ENCODE measurements at regions not wholly inside any gene's neighbourhood (a gene's known extent, or its start where the extent isn't known, plus 50 kb on each side); places are given as distances from the start of the nearest gene placed in this dataset.

- peaks cover 6% of the 10 kb centered on the region for H3K4me1 ChIP-seq (replicated peaks)
- DNase-seq (ENCODE audit: low read depth in 1 of 2, low spot score in 2 of 2): no peak
- H3K36me3 ChIP-seq: no peaks in the 10 kb centered on the region
- no peaks in the 10 kb centered on the region for H3K27me3 ChIP-seq (replicated peaks)
- H3K9me3 ChIP-seq (replicated peaks): no peaks in the 10 kb centered on the region; the same call in 1 of the 2 replicates
- H3K27ac ChIP-seq: no peak overlapping the region
- H3K4me3 ChIP-seq: no peak overlapping the region
These were observed 167.0 kb upstream of the KLF6 start for GRCh38 chr10:3951993-3952392.

GRCh38 chr10:3950676-3951275 is 165.8 kb upstream of the KLF6 start:
- Histone ChIP-seq H3K36me3 (no peaks in the 10 kb centered on the region), H3K27me3 (replicated peaks) (no peaks in the 10 kb centered on the region), H3K4me1 (replicated peaks) (peaks cover 9% of the 10 kb centered on the region), H3K27ac (no peak overlapping the region), H3K9me3 (replicated peaks) (no peaks in the 10 kb centered on the region; the same call in 1 of the 2 replicates), H3K4me3 (no peak overlapping the region)
- DNase-seq (ENCODE audit: low read depth in 1 of 2, low spot score in 2 of 2): no peak

GRCh38 chr10:3949711-3950110 is 164.7 kb upstream of the KLF6 start:
- no peak overlapping the region for H3K4me3 ChIP-seq
- H3K36me3 ChIP-seq: no peaks in the 10 kb centered on the region

GRCh38 chr10:3948843-3949242 is 163.8 kb upstream of the KLF6 start:
- H3K27ac ChIP-seq: no peak overlapping the region
- no peak overlapping the region for H3K4me3 ChIP-seq
- H3K36me3 ChIP-seq: no peaks in the 10 kb centered on the region
- H3K9me3 ChIP-seq (replicated peaks): no peaks in the 10 kb centered on the region; the same call in 1 of the 2 replicates
- DNase-seq (ENCODE audit: low read depth in 1 of 2, low spot score in 2 of 2): no peak
- H3K27me3 ChIP-seq (replicated peaks): no peaks in the 10 kb centered on the region
- peaks cover 12% of the 10 kb centered on the region for H3K4me1 ChIP-seq (replicated peaks)

More at GRCh38 chr10:3949711-3950110, 164.7 kb upstream of the KLF6 start:
- Histone ChIP-seq H3K4me1 (replicated peaks) (peaks cover 12% of the 10 kb centered on the region), H3K27me3 (replicated peaks) (no peaks in the 10 kb centered on the region), H3K27ac (no peak overlapping the region), H3K9me3 (replicated peaks) (no peaks in the 10 kb centered on the region; the same call in 1 of the 2 replicates)
- DNase-seq (ENCODE audit: low read depth in 1 of 2, low spot score in 2 of 2): no peak

GRCh38 chr10:3946234-3947229 is 161.5 kb upstream of the KLF6 start:
- Histone ChIP-seq H3K4me3 (no peak overlapping the region), H3K27me3 (replicated peaks) (no peaks in the 10 kb centered on the region), H3K27ac (no peak overlapping the region), H3K36me3 (no peaks in the 10 kb centered on the region), H3K4me1 (replicated peaks) (peaks cover 22% of the 10 kb centered on the region), H3K9me3 (replicated peaks) (no peaks in the 10 kb centered on the region)
- DNase-seq (ENCODE audit: low read depth in 1 of 2, low spot score in 2 of 2): no peak

GRCh38 chr10:3945026-3945425 is 160.0 kb upstream of the KLF6 start:
- peaks cover 22% of the 10 kb centered on the region for H3K4me1 ChIP-seq (replicated peaks)
- H3K4me3 ChIP-seq: no peak overlapping the region
- H3K9me3 ChIP-seq (replicated peaks): no peaks in the 10 kb centered on the region
- no peaks in the 10 kb centered on the region for H3K36me3 ChIP-seq
- H3K27me3 ChIP-seq (replicated peaks): no peaks in the 10 kb centered on the region
- H3K27ac ChIP-seq: no peak overlapping the region
- no peak for DNase-seq (ENCODE audit: low read depth in 1 of 2, low spot score in 2 of 2)

- Histone ChIP-seq H3K4me1 (replicated peaks) (peaks cover 22% of the 10 kb centered on the region), H3K27me3 (replicated peaks) (no peaks in the 10 kb centered on the region), H3K9me3 (replicated peaks) (no peaks in the 10 kb centered on the region), H3K27ac (no peak overlapping the region), H3K36me3 (no peaks in the 10 kb centered on the region), H3K4me3 (no peak overlapping the region)
- DNase-seq (ENCODE audit: low read depth in 1 of 2, low spot score in 2 of 2): no peak
These were observed 159.6 kb upstream of the KLF6 start for GRCh38 chr10:3944591-3944990.

- Histone ChIP-seq H3K4me1 (replicated peaks) (peaks cover 22% of the 10 kb centered on the region), H3K27me3 (replicated peaks) (no peaks in the 10 kb centered on the region), H3K9me3 (replicated peaks) (no peaks in the 10 kb centered on the region), H3K36me3 (no peaks in the 10 kb centered on the region), H3K4me3 (no peak overlapping the region), H3K27ac (no peak overlapping the region)
- DNase-seq (ENCODE audit: low read depth in 1 of 2, low spot score in 2 of 2): no peak
These were observed 158.8 kb upstream of the KLF6 start for GRCh38 chr10:3943695-3944257.

- Histone ChIP-seq H3K27me3 (replicated peaks) (no peaks in the 10 kb centered on the region), H3K9me3 (replicated peaks) (no peaks in the 10 kb centered on the region), H3K4me3 (no peak overlapping the region), H3K4me1 (replicated peaks) (peaks cover 22% of the 10 kb centered on the region), H3K27ac (peak overlapping the region; percentile 55; the same call in 1 of the 2 replicates), H3K36me3 (no peaks in the 10 kb centered on the region)
- no peak for DNase-seq (ENCODE audit: low read depth in 1 of 2, low spot score in 2 of 2)
These were observed 158.0 kb upstream of the KLF6 start for GRCh38 chr10:3942937-3943489.

- no peak for DNase-seq (ENCODE audit: low read depth in 1 of 2, low spot score in 2 of 2)
- Histone ChIP-seq H3K27me3 (replicated peaks) (no peaks in the 10 kb centered on the region), H3K9me3 (replicated peaks) (no peaks in the 10 kb centered on the region), H3K4me1 (replicated peaks) (peaks cover 19% of the 10 kb centered on the region), H3K27ac (no peak overlapping the region), H3K4me3 (no peak overlapping the region), H3K36me3 (no peaks in the 10 kb centered on the region)
These were observed 156.7 kb upstream of the KLF6 start for GRCh38 chr10:3941676-3942075.

- no peaks in the 10 kb centered on the region for H3K9me3 ChIP-seq (replicated peaks)
- no peak overlapping the region for H3K4me3 ChIP-seq
- no peak for DNase-seq (ENCODE audit: low read depth in 1 of 2, low spot score in 2 of 2)
- H3K36me3 ChIP-seq: no peaks in the 10 kb centered on the region
- peaks cover 8% of the 10 kb centered on the region for H3K4me1 ChIP-seq (replicated peaks)
- peak overlapping the region; percentile 66 for H3K27ac ChIP-seq
- no peaks in the 10 kb centered on the region for H3K27me3 ChIP-seq (replicated peaks)
These were observed 151.5 kb upstream of the KLF6 start for GRCh38 chr10:3936422-3937040.

GRCh38 chr10:3935933-3936359 is 150.9 kb upstream of the KLF6 start:
- H3K27ac ChIP-seq: peak overlapping the region; percentile 66
- DNase-seq (ENCODE audit: low read depth in 1 of 2, low spot score in 2 of 2): peak in 1 of 2 experiments; percentile 52
- no peaks in the 10 kb centered on the region for H3K27me3 ChIP-seq (replicated peaks)
- H3K36me3 ChIP-seq: no peaks in the 10 kb centered on the region
- H3K9me3 ChIP-seq (replicated peaks): no peaks in the 10 kb centered on the region
- H3K4me1 ChIP-seq (replicated peaks): peaks cover 8% of the 10 kb centered on the region
- H3K4me3 ChIP-seq: peak overlapping the region; percentile 21; the same call in 1 of the 2 replicates

- Histone ChIP-seq H3K4me1 (replicated peaks) (peaks cover 8% of the 10 kb centered on the region), H3K27ac (peak overlapping the region; percentile 66), H3K36me3 (no peaks in the 10 kb centered on the region), H3K4me3 (peak overlapping the region; percentile 21), H3K27me3 (replicated peaks) (no peaks in the 10 kb centered on the region), H3K9me3 (replicated peaks) (no peaks in the 10 kb centered on the region)
- peak in 1 of 2 experiments; percentile 65 for DNase-seq (ENCODE audit: low read depth in 1 of 2, low spot score in 2 of 2)
These were observed 150.1 kb upstream of the KLF6 start for GRCh38 chr10:3935141-3935540.
